ENCODE measurements at regions not wholly inside any gene's neighbourhood (a gene's known extent, or its start where the extent isn't known, plus 50 kb on each side); places are given as distances from the start of the nearest gene placed in this dataset.

- Histone ChIP-seq H3K79me2 (peaks cover 44% of the 10 kb centered on the region), H3K9me2 (replicated peaks; ENCODE audit: insufficient read depth) (no peaks in the 10 kb centered on the region), H3K4me2 (no peak overlapping the region), H3K36me3 (replicated peaks; ENCODE audit: insufficient read depth, low read depth) (no peaks in the 10 kb centered on the region), H3K4me3 (no peak overlapping the region), H2AFZ (no peak overlapping the region), H3K4me1 (ENCODE audit: insufficient read depth) (no peaks in the 10 kb centered on the region), H3K9me3 (ENCODE audit: low read depth) (no peaks in the 10 kb centered on the region), H3K27me3 (no peaks in the 10 kb centered on the region), H4K20me1 (ENCODE audit: insufficient read depth, poor library complexity, severe bottlenecking) (peaks cover 9% of the 10 kb centered on the region), H3K27ac (no peak overlapping the region)
- TF ChIP-seq CTCF (IDR thresholded peaks at IDR 0.05; ENCODE audit: poor library complexity) (no peak), EZH2phosphoT487 (IDR thresholded peaks at IDR 0.05; ENCODE audit: low read depth, severe bottlenecking, unreplicated experiment) (no peak), EZH2 (IDR thresholded peaks at IDR 0.05; ENCODE audit: borderline replicate concordance) (no peak)
- 85% methylated on average over 1 of the region's 1 CpG for WGBS (ENCODE audit: low lambda C conversion rate, missing lambda C conversion rate)
- DNase-seq (ENCODE audit: low spot score): no peak
Observed at GRCh38 chr9:36456480-36457065, 56.5 kb upstream of the RNF38 start.

GRCh38 chr9:36451949-36452348 is 51.9 kb upstream of the RNF38 start:
- WGBS (ENCODE audit: low lambda C conversion rate, missing lambda C conversion rate): 97% methylated on average over 3 of the region's 3 CpGs
- peaks cover 53% of the 10 kb centered on the region for H3K79me2 ChIP-seq
- H3K9me3 ChIP-seq (ENCODE audit: low read depth): no peaks in the 10 kb centered on the region
- H3K9me2 ChIP-seq (replicated peaks; ENCODE audit: insufficient read depth): no peaks in the 10 kb centered on the region
- TF ChIP-seq EZH2phosphoT487 (IDR thresholded peaks at IDR 0.05; ENCODE audit: low read depth, severe bottlenecking, unreplicated experiment) (no peak), CTCF (IDR thresholded peaks at IDR 0.05; ENCODE audit: poor library complexity) (no peak), EZH2 (IDR thresholded peaks at IDR 0.05; ENCODE audit: borderline replicate concordance) (no peak)
- no peaks in the 10 kb centered on the region for H3K27me3 ChIP-seq
- H3K4me2 ChIP-seq: no peak overlapping the region
- no peaks in the 10 kb centered on the region for H3K36me3 ChIP-seq (replicated peaks; ENCODE audit: insufficient read depth, low read depth)
- no peak overlapping the region for H3K4me3 ChIP-seq
- no peak for DNase-seq (ENCODE audit: low spot score)
- no peaks in the 10 kb centered on the region for H3K4me1 ChIP-seq (ENCODE audit: insufficient read depth)
- H3K27ac ChIP-seq: no peak overlapping the region
- peaks cover 20% of the 10 kb centered on the region for H4K20me1 ChIP-seq (ENCODE audit: insufficient read depth, poor library complexity, severe bottlenecking)
- H2AFZ ChIP-seq: no peak overlapping the region

GRCh38 chr9:36450110-36450732 is 50.2 kb upstream of the RNF38 start:
- TF ChIP-seq CTCF (IDR thresholded peaks at IDR 0.05; ENCODE audit: poor library complexity) (peak; percentile 79), EZH2phosphoT487 (IDR thresholded peaks at IDR 0.05; ENCODE audit: low read depth, severe bottlenecking, unreplicated experiment) (no peak), EZH2 (IDR thresholded peaks at IDR 0.05; ENCODE audit: borderline replicate concordance) (no peak)
- peak; percentile 65 for DNase-seq (ENCODE audit: low spot score)
- H3K4me2 ChIP-seq: no peak overlapping the region
- H3K36me3 ChIP-seq (replicated peaks; ENCODE audit: insufficient read depth, low read depth): no peaks in the 10 kb centered on the region
- no peaks in the 10 kb centered on the region for H3K27me3 ChIP-seq
- H4K20me1 ChIP-seq (ENCODE audit: insufficient read depth, poor library complexity, severe bottlenecking): peaks cover 24% of the 10 kb centered on the region
- WGBS (ENCODE audit: low lambda C conversion rate, missing lambda C conversion rate): 92% methylated on average over 3 of the region's 3 CpGs
- no peaks in the 10 kb centered on the region for H3K9me2 ChIP-seq (replicated peaks; ENCODE audit: insufficient read depth)
- no peak overlapping the region for H2AFZ ChIP-seq
- no peaks in the 10 kb centered on the region for H3K4me1 ChIP-seq (ENCODE audit: insufficient read depth)
- H3K79me2 ChIP-seq: peaks cover 52% of the 10 kb centered on the region
- H3K27ac ChIP-seq: no peak overlapping the region
- H3K9me3 ChIP-seq (ENCODE audit: low read depth): no peaks in the 10 kb centered on the region
- H3K4me3 ChIP-seq: no peak overlapping the region
